ENCODE measurements at regions not wholly inside any gene's neighbourhood (a gene's known extent, or its start where the extent isn't known, plus 50 kb on each side); places are given as distances from the start of the nearest gene placed in this dataset.

DNA sequence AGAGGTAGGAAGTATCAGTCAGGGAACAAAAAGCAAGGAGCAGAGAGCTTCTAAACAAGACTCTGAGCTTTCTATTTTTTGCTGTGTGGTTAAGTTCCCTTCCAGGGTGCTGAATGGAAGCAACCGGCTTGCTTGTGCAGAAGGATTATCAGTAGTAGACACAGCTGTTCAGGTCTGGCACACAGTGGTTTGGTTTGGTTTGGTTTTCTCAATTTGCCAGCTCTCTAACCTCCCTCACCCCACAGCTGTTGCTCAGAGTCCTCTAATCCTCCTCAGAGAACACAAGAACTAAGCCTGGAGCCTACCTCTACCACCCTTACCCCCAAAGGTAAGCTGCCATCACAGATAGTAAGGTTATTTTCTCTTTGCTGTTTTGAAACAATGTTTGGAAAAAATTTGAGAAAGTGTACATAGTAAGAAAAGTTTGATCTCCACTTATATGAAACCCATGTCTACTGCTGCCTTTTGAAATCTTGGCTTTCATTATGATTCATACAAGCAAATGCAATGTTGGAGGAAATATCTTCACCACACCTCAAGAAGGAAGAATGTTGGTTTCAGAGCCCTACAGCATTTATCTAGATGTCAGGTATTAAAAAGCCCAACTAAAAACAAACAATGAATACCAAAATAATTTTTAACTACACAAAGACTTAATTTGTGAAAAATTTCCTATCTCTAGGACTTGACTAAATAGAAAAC lies 255.3 kb downstream of the NR4A2 start:
- TF ChIP-seq EZH2phosphoT487 (IDR thresholded peaks at IDR 0.05; ENCODE audit: low read depth): no peak
- TF ChIP-seq, protein P1, sequence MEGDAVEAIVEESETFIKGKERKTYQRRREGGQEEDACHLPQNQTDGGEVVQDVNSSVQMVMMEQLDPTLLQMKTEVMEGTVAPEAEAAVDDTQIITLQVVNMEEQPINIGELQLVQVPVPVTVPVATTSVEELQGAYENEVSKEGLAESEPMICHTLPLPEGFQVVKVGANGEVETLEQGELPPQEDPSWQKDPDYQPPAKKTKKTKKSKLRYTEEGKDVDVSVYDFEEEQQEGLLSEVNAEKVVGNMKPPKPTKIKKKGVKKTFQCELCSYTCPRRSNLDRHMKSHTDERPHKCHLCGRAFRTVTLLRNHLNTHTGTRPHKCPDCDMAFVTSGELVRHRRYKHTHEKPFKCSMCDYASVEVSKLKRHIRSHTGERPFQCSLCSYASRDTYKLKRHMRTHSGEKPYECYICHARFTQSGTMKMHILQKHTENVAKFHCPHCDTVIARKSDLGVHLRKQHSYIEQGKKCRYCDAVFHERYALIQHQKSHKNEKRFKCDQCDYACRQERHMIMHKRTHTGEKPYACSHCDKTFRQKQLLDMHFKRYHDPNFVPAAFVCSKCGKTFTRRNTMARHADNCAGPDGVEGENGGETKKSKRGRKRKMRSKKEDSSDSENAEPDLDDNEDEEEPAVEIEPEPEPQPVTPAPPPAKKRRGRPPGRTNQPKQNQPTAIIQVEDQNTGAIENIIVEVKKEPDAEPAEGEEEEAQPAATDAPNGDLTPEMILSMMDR (IDR thresholded peaks at IDR 0.05; ENCODE audit: low read depth, low read length): no peak
